Fibroblast of villous mesenchyme (primary cell): ENCODE measurements at regions not wholly inside any gene's neighbourhood (a gene's known extent, or its start where the extent isn't known, plus 50 kb on each side); places are given as distances from the start of the nearest gene placed in this dataset.
"Not testable (repeated sequence)": the region's sequence is repeated elsewhere in the genome, so short reads cannot be mapped to it uniquely, and the experiment has no call there.

Experiments used
- DNase-seq: peaks from one replicate; pipeline ENCODE4 v3.0.0-alpha.2; 2010; ENCODE audit warnings: low read depth
- H3K4me3 ChIP-seq: 2 replicates; pipeline ENCODE4 v1.5.1; 2011; ENCODE audit warnings: low read depth, mild to moderate bottlenecking, low read length
- TF ChIP-seq, protein P1 (sequence below): IDR thresholded peaks from 2 replicates; pipeline ENCODE4 v1.5.1; 2012; ENCODE audit warnings: low read depth, mild to moderate bottlenecking, low read length; ENCODE audit not compliant: insufficient read depth

- TF ChIP-seq, protein P1, sequence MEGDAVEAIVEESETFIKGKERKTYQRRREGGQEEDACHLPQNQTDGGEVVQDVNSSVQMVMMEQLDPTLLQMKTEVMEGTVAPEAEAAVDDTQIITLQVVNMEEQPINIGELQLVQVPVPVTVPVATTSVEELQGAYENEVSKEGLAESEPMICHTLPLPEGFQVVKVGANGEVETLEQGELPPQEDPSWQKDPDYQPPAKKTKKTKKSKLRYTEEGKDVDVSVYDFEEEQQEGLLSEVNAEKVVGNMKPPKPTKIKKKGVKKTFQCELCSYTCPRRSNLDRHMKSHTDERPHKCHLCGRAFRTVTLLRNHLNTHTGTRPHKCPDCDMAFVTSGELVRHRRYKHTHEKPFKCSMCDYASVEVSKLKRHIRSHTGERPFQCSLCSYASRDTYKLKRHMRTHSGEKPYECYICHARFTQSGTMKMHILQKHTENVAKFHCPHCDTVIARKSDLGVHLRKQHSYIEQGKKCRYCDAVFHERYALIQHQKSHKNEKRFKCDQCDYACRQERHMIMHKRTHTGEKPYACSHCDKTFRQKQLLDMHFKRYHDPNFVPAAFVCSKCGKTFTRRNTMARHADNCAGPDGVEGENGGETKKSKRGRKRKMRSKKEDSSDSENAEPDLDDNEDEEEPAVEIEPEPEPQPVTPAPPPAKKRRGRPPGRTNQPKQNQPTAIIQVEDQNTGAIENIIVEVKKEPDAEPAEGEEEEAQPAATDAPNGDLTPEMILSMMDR, result no peak
- DNase-seq, result no peak
- no peak overlapping the region for H3K4me3 ChIP-seq
Measured at GRCh38 chr13:22877421-22877820, 303.4 kb upstream of the SGCG start.

GRCh38 chr13:22880741-22881720 is 299.7 kb upstream of the SGCG start:
- TF ChIP-seq, protein P1, result no peak
- no peak for DNase-seq
- no peak overlapping the region for H3K4me3 ChIP-seq

GRCh38 chr13:22881721-22882608 is 298.8 kb upstream of the SGCG start:
- not testable (repeated sequence) for H3K4me3 ChIP-seq, DNase-seq

- no peak for DNase-seq
- no peak overlapping the region for H3K4me3 ChIP-seq
- TF ChIP-seq, protein P1, result no peak
Measured at GRCh38 chr13:22883262-22883840, 297.4 kb upstream of the SGCG start.

- no peak for DNase-seq
- H3K4me3 ChIP-seq, result no peak overlapping the region
- TF ChIP-seq, protein P1, result no peak
Measured at GRCh38 chr13:22883956-22884355, 296.8 kb upstream of the SGCG start.

DNA sequence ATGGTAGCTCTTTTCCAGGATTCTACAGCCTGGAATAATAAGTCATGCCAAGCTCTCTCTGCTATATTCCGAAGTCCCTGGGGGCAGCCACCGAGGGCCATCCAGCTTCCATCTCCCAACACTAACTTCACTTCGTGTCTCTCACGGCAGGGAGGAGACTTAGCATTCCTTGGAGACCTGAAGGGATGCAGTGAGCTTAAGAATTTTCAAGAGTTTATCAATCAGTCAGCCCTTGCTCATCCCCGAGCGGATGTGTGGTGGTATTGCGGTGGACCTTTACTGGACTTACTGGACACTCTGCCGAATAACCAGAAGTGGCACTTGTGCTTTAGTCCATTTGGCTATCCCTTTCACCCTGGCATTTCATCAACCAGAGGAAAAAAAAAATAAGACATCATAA is 294.7 kb upstream of the SGCG start:
- H3K4me3 ChIP-seq, DNase-seq: not testable (repeated sequence)

DNA sequence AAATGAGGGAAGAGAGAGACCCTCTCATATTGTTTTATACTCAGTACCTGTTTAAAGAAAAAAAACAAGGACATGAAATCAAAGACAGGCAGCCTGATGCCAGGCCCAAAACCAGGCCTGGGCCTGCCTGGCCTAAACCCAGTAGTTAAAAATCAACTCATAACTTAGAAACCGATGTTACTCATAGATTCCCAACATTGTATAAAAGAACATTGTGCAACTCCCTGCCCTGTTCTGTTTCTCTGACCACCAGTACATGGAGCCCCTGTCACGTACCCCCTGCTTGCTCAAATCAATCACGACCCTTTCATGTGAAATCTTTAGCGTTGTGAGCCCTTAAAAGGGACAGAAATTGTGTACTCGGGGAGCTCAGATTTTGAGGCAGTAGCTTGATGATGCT is 291.4 kb upstream of the SGCG start:
- DNase-seq, H3K4me3 ChIP-seq: not testable (repeated sequence)

DNA sequence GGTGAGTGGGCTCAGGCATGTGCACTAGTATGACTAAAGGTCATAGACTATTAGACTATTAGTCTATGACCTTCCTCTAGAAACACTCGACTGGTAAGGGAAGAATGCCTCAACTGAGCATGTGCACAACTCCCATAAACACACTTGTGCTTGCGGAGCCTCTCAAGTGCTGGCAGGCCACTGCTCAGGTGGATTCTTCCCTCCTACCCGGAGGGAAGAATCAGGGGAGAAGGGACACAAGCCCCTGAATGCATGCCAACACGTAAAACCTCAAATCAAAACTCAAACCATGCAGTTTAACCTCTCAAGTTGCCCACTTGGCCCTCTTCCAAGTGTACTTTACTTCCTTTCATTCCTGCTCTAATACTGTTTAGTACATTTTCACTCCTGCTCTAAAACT is 287.6 kb upstream of the SGCG start:
- H3K4me3 ChIP-seq, result no peak overlapping the region
- TF ChIP-seq, protein P1, result no peak
- no peak for DNase-seq
